ENCODE measurements at regions not wholly inside any gene's neighbourhood (a gene's known extent, or its start where the extent isn't known, plus 50 kb on each side); places are given as distances from the start of the nearest gene placed in this dataset.

DNA sequence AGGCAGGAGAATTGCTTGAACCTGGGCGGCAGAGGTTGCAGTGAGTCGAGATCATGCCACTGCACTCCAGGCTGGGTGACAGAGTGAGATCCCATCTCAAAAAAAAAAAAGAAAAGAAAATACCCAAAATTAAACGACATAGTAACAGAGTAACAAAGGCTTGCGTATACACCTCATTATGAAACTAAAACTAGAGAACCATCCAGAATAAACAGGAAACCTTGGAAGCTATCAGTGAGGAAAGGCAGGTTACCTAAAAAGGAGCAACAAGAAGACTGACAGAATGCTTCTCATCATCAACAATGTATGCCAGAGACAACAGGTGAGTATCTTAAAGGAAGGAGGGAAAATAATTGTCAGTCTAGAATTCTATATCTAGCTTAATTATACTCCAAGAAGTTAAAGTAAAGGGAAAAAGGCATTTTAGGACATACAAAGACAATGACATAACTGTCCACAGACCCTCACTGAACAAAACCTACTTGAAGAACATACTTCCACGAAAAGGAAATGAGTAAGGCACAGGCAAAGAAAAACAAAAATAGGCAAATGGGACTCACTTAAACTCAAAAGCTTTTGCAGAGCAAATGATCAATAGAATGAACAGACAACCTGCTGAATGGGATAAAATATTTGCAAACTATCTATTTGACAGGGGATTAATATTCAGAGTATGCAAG, 64.1 kb upstream of the NT5E start:
- TF ChIP-seq, protein P1, sequence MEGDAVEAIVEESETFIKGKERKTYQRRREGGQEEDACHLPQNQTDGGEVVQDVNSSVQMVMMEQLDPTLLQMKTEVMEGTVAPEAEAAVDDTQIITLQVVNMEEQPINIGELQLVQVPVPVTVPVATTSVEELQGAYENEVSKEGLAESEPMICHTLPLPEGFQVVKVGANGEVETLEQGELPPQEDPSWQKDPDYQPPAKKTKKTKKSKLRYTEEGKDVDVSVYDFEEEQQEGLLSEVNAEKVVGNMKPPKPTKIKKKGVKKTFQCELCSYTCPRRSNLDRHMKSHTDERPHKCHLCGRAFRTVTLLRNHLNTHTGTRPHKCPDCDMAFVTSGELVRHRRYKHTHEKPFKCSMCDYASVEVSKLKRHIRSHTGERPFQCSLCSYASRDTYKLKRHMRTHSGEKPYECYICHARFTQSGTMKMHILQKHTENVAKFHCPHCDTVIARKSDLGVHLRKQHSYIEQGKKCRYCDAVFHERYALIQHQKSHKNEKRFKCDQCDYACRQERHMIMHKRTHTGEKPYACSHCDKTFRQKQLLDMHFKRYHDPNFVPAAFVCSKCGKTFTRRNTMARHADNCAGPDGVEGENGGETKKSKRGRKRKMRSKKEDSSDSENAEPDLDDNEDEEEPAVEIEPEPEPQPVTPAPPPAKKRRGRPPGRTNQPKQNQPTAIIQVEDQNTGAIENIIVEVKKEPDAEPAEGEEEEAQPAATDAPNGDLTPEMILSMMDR (conservative IDR thresholded peaks at IDR 0.05), result no peak
- TF ChIP-seq ZFX (IDR thresholded peaks at IDR 0.05), result no peak

Measured in C4-2B (cell line).